GM23248 (cell line): ENCODE measurements at regions not wholly inside any gene's neighbourhood (a gene's known extent, or its start where the extent isn't known, plus 50 kb on each side); places are given as distances from the start of the nearest gene placed in this dataset.

Experiments used
- DNase-seq: peaks from one replicate; pipeline ENCODE4 v3.0.0-alpha.2; 2015
- H2AFZ ChIP-seq: fragments of 200-600 bp; sonication (generic); 2 replicates; pipeline ENCODE4 v1.6.1; 2016; ENCODE audit warnings: antibody characterized with exemption
- H3F3A ChIP-seq: fragments of 200-600 bp; sonication (generic); 2 replicates; pipeline ENCODE4 v1.6.1; 2016; ENCODE audit warnings: mild to moderate bottlenecking, antibody characterized with exemption, mixed run types; ENCODE audit not compliant: insufficient read depth
- H3K27ac ChIP-seq: fragments of 200-600 bp; sonication (generic); 2 replicates; pipeline ENCODE4 v1.5.1; 2016; ENCODE audit warnings: mild to moderate bottlenecking
- H3K27me3 ChIP-seq: fragments of 200-600 bp; sonication (generic); replicated peaks from 2 replicates; pipeline ENCODE4 v1.6.1; 2016; ENCODE audit warnings: mild to moderate bottlenecking; ENCODE audit not compliant: insufficient read depth
- H3K36me3 ChIP-seq: fragments of 200-600 bp; sonication (generic); 2 replicates; pipeline ENCODE4 v1.6.1; 2016; ENCODE audit warnings: low read depth, mild to moderate bottlenecking
- H3K4me1 ChIP-seq: fragments of 200-600 bp; sonication (generic); 2 replicates; pipeline ENCODE4 v1.6.1; 2016; ENCODE audit warnings: mild to moderate bottlenecking; ENCODE audit not compliant: insufficient read depth
- H3K4me2 ChIP-seq: fragments of 200-600 bp; sonication (generic); one replicate; pipeline ENCODE4 v1.6.1; 2016; ENCODE audit warnings: mild to moderate bottlenecking; ENCODE audit not compliant: unreplicated experiment
- H3K4me3 ChIP-seq: fragments of 200-600 bp; sonication (generic); 2 replicates; pipeline ENCODE4 v1.5.1; 2016; ENCODE audit warnings: mild to moderate bottlenecking
- H3K79me2 ChIP-seq: fragments of 200-600 bp; sonication (generic); 2 replicates; pipeline ENCODE4 v1.6.1; 2016; ENCODE audit warnings: mild to moderate bottlenecking; ENCODE audit not compliant: insufficient read depth
- H3K9ac ChIP-seq: fragments of 200-600 bp; sonication (generic); 2 replicates; pipeline ENCODE4 v1.6.1; 2016; ENCODE audit warnings: mild to moderate bottlenecking
- H3K9me2 ChIP-seq: fragments of 200-600 bp; sonication (generic); 2 replicates; pipeline ENCODE4 v1.6.1; 2016; ENCODE audit warnings: mixed run types, mild to moderate bottlenecking, moderate library complexity; ENCODE audit not compliant: insufficient read depth
- H3K9me3 ChIP-seq: fragments of 200-600 bp; sonication (generic); one replicate; pipeline ENCODE4 v1.6.1; 2017; ENCODE audit warnings: low read depth
- H4K20me1 ChIP-seq: fragments of 200-600 bp; sonication (generic); 2 replicates; pipeline ENCODE4 v1.6.0; 2016; ENCODE audit not compliant: insufficient read depth
- EZH2 ChIP-seq: fragments of 200-600 bp; sonication (generic); IDR thresholded peaks from 2 replicates; pipeline ENCODE4 v1.6.1; 2018; ENCODE audit warnings: antibody characterized with exemption, mild to moderate bottlenecking; ENCODE audit not compliant: insufficient read depth, poor library complexity, severe bottlenecking
- EZH2phosphoT487 ChIP-seq: fragments of 200-600 bp; sonication (generic); IDR thresholded peaks from 2 replicates; pipeline ENCODE4 v1.6.1; 2018; ENCODE audit warnings: antibody characterized with exemption, moderate library complexity, mild to moderate bottlenecking, low read depth; ENCODE audit not compliant: insufficient read depth
- WGBS, 2 experiments: methylation state at CpG; one replicate each; pipeline ENCODE4 v1.1.6; 2015 to 2017; ENCODE audit warnings: low lambda C conversion rate in 2 of 2, low coverage in 1 of 2; ENCODE audit errors: missing lambda C conversion rate in 2 of 2; 5-methylcytosine and 5-hydroxymethylcytosine counted together
- in situ Hi-C: fragments of 300-500 bp; cut with MboI; formaldehyde crosslinking; loops from 2 replicates; pipeline ENCODE4 v1.15.0; 2020

DNA sequence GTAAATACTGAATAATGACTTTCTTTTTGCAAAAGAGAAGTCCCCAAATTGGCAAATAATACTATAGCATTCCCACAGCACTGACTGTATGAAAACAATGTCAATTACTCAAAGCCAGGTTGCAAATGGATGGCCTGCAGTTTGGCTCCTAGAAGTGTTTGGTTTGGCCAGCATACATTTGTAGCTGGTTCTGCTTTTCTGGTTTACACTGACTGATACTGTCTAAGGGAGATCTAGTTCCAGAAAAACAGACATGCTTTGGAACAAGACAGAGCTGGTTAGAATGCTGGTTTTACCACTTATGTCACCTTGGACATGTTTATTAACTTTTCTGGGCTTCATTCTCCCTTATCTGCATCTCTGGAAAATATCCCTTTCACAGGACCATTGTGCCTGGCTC, 81.5 kb upstream of the TRPM3 start:
- H3K4me2 ChIP-seq = no peak overlapping the region
- no peaks in the 10 kb centered on the region for H3K9me2 ChIP-seq
- no peaks in the 10 kb centered on the region; the same call in 1 of the 2 replicates for H3K27me3 ChIP-seq
- H3K79me2 ChIP-seq = no peaks in the 10 kb centered on the region
- no peak overlapping the region for H3K4me3 ChIP-seq
- no peak for DNase-seq
- no peaks in the 10 kb centered on the region for H3K36me3 ChIP-seq
- H2AFZ ChIP-seq = no peak overlapping the region
- H3K9ac ChIP-seq = no peak overlapping the region
- in situ Hi-C loops = no loop called here
- H3K9me3 ChIP-seq = no peaks in the 10 kb centered on the region
- H3K27ac ChIP-seq = no peak overlapping the region
- H3K4me1 ChIP-seq = no peaks in the 10 kb centered on the region
- H3F3A ChIP-seq = no peaks in the 10 kb centered on the region
- H4K20me1 ChIP-seq = no peaks in the 10 kb centered on the region
- TF ChIP-seq EZH2phosphoT487 (no peak), EZH2 (no peak)

DNA sequence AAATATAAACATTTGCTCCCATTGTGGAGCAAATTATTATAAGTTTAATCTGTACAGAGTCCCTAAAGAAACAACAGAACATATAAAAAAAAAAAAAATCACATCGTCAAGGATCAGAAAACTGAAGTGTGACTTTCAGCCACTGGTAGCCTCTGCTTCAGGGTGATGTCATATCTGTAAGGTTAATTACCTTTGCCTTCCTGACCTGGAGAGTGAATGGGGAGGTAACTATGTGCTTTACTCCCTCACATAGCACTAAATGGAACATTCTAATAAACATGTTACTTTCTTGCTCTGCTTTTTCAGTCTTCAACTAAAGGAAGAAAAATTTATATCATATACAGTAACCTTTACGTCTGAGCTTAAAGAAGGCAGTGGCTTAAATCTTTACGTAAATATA, 70.3 kb upstream of the TRPM3 start:
- WGBS, 2 experiments = 46 to 53% methylated on average over 3 of the region's 3 CpGs
- Histone ChIP-seq H3K79me2 (no peaks in the 10 kb centered on the region), H3K36me3 (no peaks in the 10 kb centered on the region), H2AFZ (no peak overlapping the region), H3K9me2 (no peaks in the 10 kb centered on the region), H3K27ac (no peak overlapping the region), H3K9me3 (no peaks in the 10 kb centered on the region), H3K27me3 (no peaks in the 10 kb centered on the region), H3K4me1 (no peaks in the 10 kb centered on the region), H3F3A (no peaks in the 10 kb centered on the region), H3K9ac (no peak overlapping the region), H3K4me3 (no peak overlapping the region), H3K4me2 (no peak overlapping the region), H4K20me1 (no peaks in the 10 kb centered on the region)
- TF ChIP-seq EZH2phosphoT487 (no peak), EZH2 (no peak)
- in situ Hi-C loops = no loop called here
- DNase-seq = no peak

DNA sequence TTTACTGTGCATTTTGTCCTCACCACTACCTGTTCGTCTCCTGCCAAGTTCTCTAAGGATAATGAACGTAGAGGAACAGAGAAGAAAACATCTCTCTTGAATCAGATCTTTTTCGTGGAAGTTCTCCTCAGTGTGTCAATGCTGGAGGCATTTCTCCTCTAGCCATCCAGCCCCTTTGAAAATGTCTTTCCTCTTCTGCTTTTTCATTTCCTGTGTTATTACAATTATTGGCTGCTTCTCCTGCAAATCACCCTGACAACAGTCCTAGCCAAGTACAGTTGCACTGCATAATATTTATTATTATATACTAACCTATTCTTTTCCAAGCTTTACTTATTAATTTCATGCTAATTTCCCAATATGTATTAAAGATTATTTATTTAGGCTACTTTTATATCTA, 61.8 kb upstream of the TRPM3 start:
- no peaks in the 10 kb centered on the region for H3K9me2 ChIP-seq
- H3K4me1 ChIP-seq = no peaks in the 10 kb centered on the region
- H3K79me2 ChIP-seq = no peaks in the 10 kb centered on the region
- no peak overlapping the region for H3K27ac ChIP-seq
- H3K27me3 ChIP-seq = no peaks in the 10 kb centered on the region
- H3K9ac ChIP-seq = no peak overlapping the region
- no peaks in the 10 kb centered on the region for H3F3A ChIP-seq
- TF ChIP-seq EZH2 (no peak), EZH2phosphoT487 (no peak)
- in situ Hi-C loops = no loop called here
- no peak overlapping the region for H2AFZ ChIP-seq
- H4K20me1 ChIP-seq = no peaks in the 10 kb centered on the region
- no peaks in the 10 kb centered on the region for H3K36me3 ChIP-seq
- no peak overlapping the region for H3K4me3 ChIP-seq
- H3K9me3 ChIP-seq = no peaks in the 10 kb centered on the region
- DNase-seq = no peak
- WGBS, 2 experiments = 0 to 5% methylated on average over 3 of the region's 3 CpGs
- no peak overlapping the region for H3K4me2 ChIP-seq

DNA sequence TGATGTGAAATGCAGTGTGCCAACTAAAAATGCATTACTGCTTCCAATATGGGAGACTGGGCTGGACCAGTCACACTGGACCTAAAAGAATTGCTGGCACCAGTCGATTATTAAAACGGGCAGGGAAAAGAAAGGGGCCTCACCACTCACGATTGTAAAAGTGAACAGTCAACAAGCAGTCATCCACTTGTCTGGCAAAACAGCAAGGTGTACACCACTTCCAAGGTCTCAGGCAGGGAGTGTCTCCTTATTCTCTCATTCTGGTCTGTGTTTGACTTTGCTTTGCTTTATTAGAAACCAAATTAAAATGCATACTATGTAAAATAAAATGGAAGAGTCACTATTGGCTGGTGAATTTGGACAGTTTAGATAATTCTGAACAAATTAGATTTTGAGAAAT, 57.8 kb upstream of the TRPM3 start:
- Histone ChIP-seq H3K27me3 (no peaks in the 10 kb centered on the region; the same call in 1 of the 2 replicates), H3K27ac (no peak overlapping the region), H4K20me1 (no peaks in the 10 kb centered on the region), H3K9me3 (no peaks in the 10 kb centered on the region), H3K36me3 (no peaks in the 10 kb centered on the region), H3K4me3 (no peak overlapping the region), H3K79me2 (no peaks in the 10 kb centered on the region), H3K4me1 (no peaks in the 10 kb centered on the region), H3K4me2 (no peak overlapping the region), H3K9ac (no peak overlapping the region), H3K9me2 (no peaks in the 10 kb centered on the region), H2AFZ (no peak overlapping the region), H3F3A (no peaks in the 10 kb centered on the region)
- WGBS, 2 experiments = 8 to 16% methylated on average over 3 of the region's 3 CpGs
- no peak for DNase-seq
- TF ChIP-seq EZH2 (no peak), EZH2phosphoT487 (no peak)
- in situ Hi-C loops = no loop called here

DNA sequence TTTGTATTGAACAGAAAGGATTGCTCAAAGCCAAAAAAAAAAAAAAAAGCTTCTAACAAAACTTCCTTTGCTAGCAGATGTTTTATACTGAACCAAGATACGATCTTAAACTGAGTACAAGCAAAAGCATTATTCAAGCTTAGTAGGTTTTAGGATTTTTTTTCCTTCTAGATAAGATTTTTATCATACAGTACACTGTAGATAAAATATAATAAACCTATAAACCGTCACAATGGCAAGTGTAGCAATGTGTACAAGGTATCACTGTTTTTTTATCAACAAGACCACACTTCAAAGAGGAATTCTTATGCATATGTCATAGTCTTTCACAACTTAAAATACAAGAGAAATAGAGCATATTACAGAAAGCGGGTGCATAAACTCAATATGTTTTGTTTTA, 56.5 kb upstream of the TRPM3 start:
- no peaks in the 10 kb centered on the region for H3K9me3 ChIP-seq
- H3K79me2 ChIP-seq = no peaks in the 10 kb centered on the region
- no peaks in the 10 kb centered on the region; the same call in 1 of the 2 replicates for H3K27me3 ChIP-seq
- H3K27ac ChIP-seq = no peak overlapping the region
- H3K36me3 ChIP-seq = no peaks in the 10 kb centered on the region
- no peak for DNase-seq
- H3K9me2 ChIP-seq = no peaks in the 10 kb centered on the region
- 16 to 21% methylated on average over 3 of the region's 3 CpGs for WGBS, 2 experiments
- no peak overlapping the region for H2AFZ ChIP-seq
- no peaks in the 10 kb centered on the region for H3K4me1 ChIP-seq
- H4K20me1 ChIP-seq = no peaks in the 10 kb centered on the region
- no peak overlapping the region for H3K4me2 ChIP-seq
- H3K9ac ChIP-seq = no peak overlapping the region
- no peaks in the 10 kb centered on the region for H3F3A ChIP-seq
- no peak overlapping the region for H3K4me3 ChIP-seq
- TF ChIP-seq EZH2phosphoT487 (no peak), EZH2 (no peak)
- in situ Hi-C loops = no loop called here
